ENCODE measurements at regions not wholly inside any gene's neighbourhood (a gene's known extent, or its start where the extent isn't known, plus 50 kb on each side); places are given as distances from the start of the nearest gene placed in this dataset.

DNA sequence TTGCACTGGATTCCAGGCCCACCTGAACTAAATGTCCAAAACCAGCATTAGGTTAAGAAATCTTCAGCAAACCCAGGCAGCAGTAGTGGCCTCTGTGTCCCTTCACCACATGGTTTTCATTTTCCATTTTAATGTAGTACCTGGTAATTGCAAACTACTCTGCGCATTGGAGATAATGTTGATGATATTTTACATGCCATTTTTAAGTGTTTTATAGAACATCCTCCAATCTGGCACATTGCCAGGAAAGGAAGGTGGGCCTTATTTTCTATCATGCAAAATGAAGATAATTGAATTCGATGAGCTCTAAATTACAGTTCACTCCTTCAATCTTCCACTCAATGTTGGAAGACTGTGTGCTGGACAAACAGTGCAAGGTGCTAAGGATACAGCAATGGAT lies 89.5 kb downstream of the ZC3H11B start:
- DNase-seq (ENCODE audit: low spot score), result no peak

DNA sequence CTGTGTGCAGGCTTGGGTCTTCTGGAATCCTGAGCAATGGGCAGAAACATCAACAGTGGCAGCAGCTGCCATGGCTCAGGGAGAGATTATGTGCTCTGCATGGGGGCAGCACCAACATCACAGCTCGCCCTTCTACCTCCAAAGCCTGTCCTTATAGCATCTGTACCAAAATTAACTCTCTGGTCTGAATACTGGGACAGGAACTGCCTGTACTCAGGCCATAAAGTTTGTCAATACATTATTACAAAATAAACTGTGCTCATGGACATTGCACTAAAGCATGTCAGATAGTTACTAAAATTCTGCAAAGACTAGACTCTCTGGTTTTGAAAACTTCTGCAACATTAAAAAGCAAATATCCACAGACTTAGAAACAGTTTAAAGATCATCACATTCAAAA lies 91.6 kb downstream of the ZC3H11B start:
- DNase-seq (ENCODE audit: low spot score), result no peak

GRCh38 chr1:219520241-219520640 lies 92.7 kb downstream of the ZC3H11B start:
- no peak for DNase-seq (ENCODE audit: low spot score)

- no peak for DNase-seq (ENCODE audit: low spot score)
Observed at GRCh38 chr1:219518907-219519248, 94.0 kb downstream of the ZC3H11B start.

- DNase-seq (ENCODE audit: low spot score), result no peak
Observed at GRCh38 chr1:219518168-219518906, 94.6 kb downstream of the ZC3H11B start.

- DNase-seq (ENCODE audit: low spot score), result no peak
Observed at GRCh38 chr1:219517031-219517430, 95.9 kb downstream of the ZC3H11B start.

- DNase-seq (ENCODE audit: low spot score), result no peak
Observed at GRCh38 chr1:219514728-219515127, 98.2 kb downstream of the ZC3H11B start.

- no peak for DNase-seq (ENCODE audit: low spot score)
Observed at GRCh38 chr1:219507437-219507836, 105.5 kb downstream of the ZC3H11B start.

GRCh38 chr1:219506936-219507335 lies 106.0 kb downstream of the ZC3H11B start:
- no peak for DNase-seq (ENCODE audit: low spot score)

- DNase-seq (ENCODE audit: low spot score), result no peak
Observed at GRCh38 chr1:219506473-219506899, 106.4 kb downstream of the ZC3H11B start.

DNA sequence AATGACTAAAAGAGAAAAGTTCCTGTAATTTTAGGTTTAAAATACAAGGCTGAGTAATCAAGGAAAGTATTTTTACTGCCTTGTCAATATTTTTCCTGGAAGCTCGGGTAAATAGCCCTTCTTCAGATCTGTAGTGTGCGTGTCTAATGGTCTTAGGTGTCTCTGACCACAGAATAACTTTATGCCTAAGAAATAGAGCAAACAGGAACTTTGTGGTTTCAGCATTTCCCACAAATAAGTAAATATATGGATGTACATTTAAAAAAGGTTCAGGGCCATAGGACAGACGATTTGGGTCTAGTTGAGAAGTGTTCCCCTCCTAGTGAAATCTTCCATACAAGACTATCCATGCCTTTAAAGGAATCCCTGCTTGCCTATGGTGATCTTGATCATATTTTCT lies 107.0 kb downstream of the ZC3H11B start:
- DNase-seq (ENCODE audit: low spot score), result peak; percentile 32

- DNase-seq (ENCODE audit: low spot score), result no peak
Observed at GRCh38 chr1:219503604-219504003, 109.3 kb downstream of the ZC3H11B start.

GRCh38 chr1:219500327-219500897 lies 112.5 kb downstream of the ZC3H11B start:
- DNase-seq (ENCODE audit: low spot score), result no peak

DNA sequence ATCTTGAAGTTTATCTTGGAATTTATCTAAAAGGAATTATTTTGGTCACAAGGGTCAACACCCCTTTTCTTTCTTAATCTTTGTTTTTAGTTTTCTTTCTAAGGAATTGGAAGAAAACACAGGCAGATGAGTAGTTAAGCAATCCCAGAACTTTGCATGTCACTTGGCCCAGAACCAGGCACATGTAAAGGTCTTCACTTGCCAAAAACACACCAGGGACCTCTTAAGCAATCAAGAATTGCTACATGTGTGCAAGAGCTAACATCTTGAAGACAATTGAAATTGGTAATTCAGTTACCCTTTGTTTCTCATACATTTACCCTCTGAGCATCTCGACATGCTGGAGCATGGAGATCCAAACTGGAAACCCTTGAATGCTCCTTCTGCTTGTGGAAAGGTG lies 114.2 kb downstream of the ZC3H11B start:
- DNase-seq (ENCODE audit: low spot score), result no peak

DNA sequence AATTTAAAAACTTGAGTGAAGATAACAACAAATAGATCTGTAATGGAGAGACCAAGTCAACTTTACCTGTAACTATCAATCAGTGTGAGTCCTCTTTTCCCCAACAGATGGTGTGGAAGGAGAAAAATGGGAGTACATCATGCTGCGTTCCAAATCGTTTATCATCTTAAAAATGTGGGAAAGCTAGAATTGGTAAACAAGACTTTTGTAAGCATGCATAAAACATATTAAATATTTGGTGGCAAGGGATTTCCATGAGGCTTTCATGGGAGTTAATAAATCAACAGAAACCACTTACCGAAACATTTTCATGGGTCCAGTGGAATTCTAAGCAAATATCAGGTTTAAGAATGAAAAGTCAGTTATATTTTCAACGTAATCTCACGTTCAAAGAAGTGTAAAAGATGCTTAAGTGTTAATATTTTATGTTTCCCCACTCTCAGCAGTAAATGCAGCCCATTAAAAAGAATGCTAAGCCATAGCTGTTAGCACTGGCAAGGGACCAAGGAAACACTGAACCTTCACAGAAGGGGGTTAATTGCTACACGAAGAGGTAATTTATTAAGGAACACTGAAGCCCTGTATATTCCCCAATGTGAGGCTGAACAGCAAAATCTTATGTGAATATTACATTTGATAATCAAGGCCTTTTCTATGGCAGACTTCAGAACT lies 117.0 kb downstream of the ZC3H11B start:
- DNase-seq (ENCODE audit: low spot score), result no peak

DNA sequence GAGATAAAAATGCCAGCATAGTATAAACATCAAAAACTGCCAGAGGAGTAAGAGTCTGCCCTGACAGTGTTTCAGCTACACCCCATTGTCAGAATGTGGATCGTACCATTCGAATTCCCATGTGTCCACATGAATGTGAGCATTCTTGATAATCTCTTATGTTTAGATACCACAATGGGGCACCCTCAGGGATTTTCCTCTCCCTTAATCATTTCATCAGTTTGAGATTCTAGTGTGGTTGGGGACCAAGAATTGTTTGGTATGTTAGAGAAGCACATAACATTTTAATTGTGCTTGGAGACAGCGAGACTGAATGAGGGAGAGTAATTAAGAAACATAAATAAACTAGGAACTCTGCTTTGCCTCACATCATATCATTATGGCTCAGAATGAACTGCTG lies 120.2 kb downstream of the ZC3H11B start:
- no peak for DNase-seq (ENCODE audit: low spot score)

- DNase-seq (ENCODE audit: low spot score), result no peak
Observed at GRCh38 chr1:219490566-219490965, 122.3 kb downstream of the ZC3H11B start.

GRCh38 chr1:219489636-219490035 lies 123.3 kb downstream of the ZC3H11B start:
- no peak for DNase-seq (ENCODE audit: low spot score)

- DNase-seq (ENCODE audit: low spot score), result no peak
Observed at GRCh38 chr1:219488275-219488674, 124.6 kb downstream of the ZC3H11B start.

- no peak for DNase-seq (ENCODE audit: low spot score)
Observed at GRCh38 chr1:219483530-219483929, 129.4 kb downstream of the ZC3H11B start.

GRCh38 chr1:219480011-219480410 lies 132.9 kb downstream of the ZC3H11B start:
- DNase-seq (ENCODE audit: low spot score), result no peak

GRCh38 chr1:219478811-219479210 lies 134.1 kb downstream of the ZC3H11B start:
- no peak for DNase-seq (ENCODE audit: low spot score)

DNA sequence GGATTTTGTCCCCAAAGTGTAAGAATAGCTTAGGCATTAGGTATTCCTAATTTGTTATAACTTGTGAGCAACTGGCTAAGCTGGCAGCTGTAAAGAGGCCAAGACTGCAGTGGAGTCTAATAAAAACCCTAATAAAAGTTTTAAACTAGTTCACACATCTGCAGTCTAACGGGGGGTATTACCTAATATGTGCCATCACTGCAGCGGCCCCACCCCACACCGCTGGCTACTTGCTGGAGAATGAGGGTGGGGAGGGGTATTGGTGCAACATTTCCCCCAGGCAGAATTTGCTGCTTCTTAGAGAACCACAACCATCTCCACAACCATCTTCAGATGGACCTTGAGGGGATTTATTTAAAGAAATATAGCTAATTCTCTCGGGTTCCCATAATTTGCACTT lies 135.0 kb downstream of the ZC3H11B start:
- no peak for DNase-seq (ENCODE audit: low spot score)

GRCh38 chr1:219476716-219477115 lies 136.2 kb downstream of the ZC3H11B start:
- no peak for DNase-seq (ENCODE audit: low spot score)
